Endodermal cell (in vitro differentiated cells): ENCODE measurements at regions not wholly inside any gene's neighbourhood (a gene's known extent, or its start where the extent isn't known, plus 50 kb on each side); places are given as distances from the start of the nearest gene placed in this dataset.
A peak's percentile ranks its signal among the peaks of the same experiment; 100 is the strongest.

ENCODE experiments used
- DNase-seq: peaks from one replicate; pipeline ENCODE4 v3.0.0-alpha.2; 2017
- H3K27ac ChIP-seq: 2 replicates; pipeline ENCODE4 v1.5.1; 2013; ENCODE audit warnings: mild to moderate bottlenecking, low read depth, low read length, moderate library complexity
- H3K27me3 ChIP-seq: 2 replicates; pipeline ENCODE4 v1.6.1; 2013; ENCODE audit warnings: mild to moderate bottlenecking, low read length, moderate library complexity; ENCODE audit not compliant: insufficient read depth, control insufficient read depth, poor library complexity, severe bottlenecking
- H3K36me3 ChIP-seq: 2 replicates; pipeline ENCODE4 v1.7.0; 2013; ENCODE audit warnings: mild to moderate bottlenecking, low read length, moderate library complexity; ENCODE audit not compliant: control insufficient read depth, insufficient read depth
- H3K4me1 ChIP-seq: one replicate; pipeline ENCODE4 v1.7.0; 2013; ENCODE audit warnings: low read length; ENCODE audit not compliant: control insufficient read depth, insufficient read depth
- H3K4me3 ChIP-seq: 2 replicates; pipeline ENCODE4 v1.5.1; 2013; ENCODE audit warnings: mild to moderate bottlenecking, low read length, moderate library complexity
- H3K9ac ChIP-seq: 2 replicates; pipeline ENCODE4 v1.6.1; 2013; ENCODE audit warnings: mild to moderate bottlenecking, low read length, moderate library complexity; ENCODE audit not compliant: poor library complexity, severe bottlenecking; ENCODE audit errors: extremely low read depth
- H3K9me3 ChIP-seq: 2 replicates; pipeline ENCODE4 v1.6.1; 2013; ENCODE audit warnings: mild to moderate bottlenecking, low read length, moderate library complexity; ENCODE audit not compliant: control insufficient read depth
- H3K27ac Mint-ChIP-seq: 2 replicates; pipeline ENCODE4 v1.8.0; 2020; ENCODE audit warnings: mixed read lengths
- H3K27me3 Mint-ChIP-seq: 2 replicates; pipeline ENCODE4 v1.8.0; 2021; ENCODE audit warnings: mild to moderate bottlenecking, mixed read lengths; ENCODE audit not compliant: insufficient read depth
- H3K36me3 Mint-ChIP-seq: 2 replicates; pipeline ENCODE4 v1.8.0; 2020; ENCODE audit warnings: low read depth, mixed read lengths
- H3K4me1 Mint-ChIP-seq: 2 replicates; pipeline ENCODE4 v1.8.0; 2020; ENCODE audit warnings: mixed read lengths
- H3K4me3 Mint-ChIP-seq: 2 replicates; pipeline ENCODE4 v1.8.0; 2020; ENCODE audit warnings: mild to moderate bottlenecking, moderate library complexity, mixed read lengths
- H3K9me3 Mint-ChIP-seq: 2 replicates; pipeline ENCODE4 v1.8.0; 2020; ENCODE audit warnings: mild to moderate bottlenecking, mixed read lengths
- WGBS, 2 experiments: methylation state at CpG; one replicate each; pipeline versions ENCODE4 v1.1.5 to v1.1.7; 2013; ENCODE audit warnings: missing lambda C conversion rate in 2 of 2, mixed read lengths in 1 of 2; ENCODE audit not compliant: insufficient coverage in 1 of 2, insufficient read length in 1 of 2; 5-methylcytosine and 5-hydroxymethylcytosine counted together
- TF ChIP-seq, protein P1 (sequence below): fragments of 200-600 bp; sonication (generic); conservative IDR thresholded peaks from 2 replicates; pipeline ENCODE4 v1.5.0; 2021; ENCODE audit warnings: antibody characterized with exemption, mild to moderate bottlenecking

DNA sequence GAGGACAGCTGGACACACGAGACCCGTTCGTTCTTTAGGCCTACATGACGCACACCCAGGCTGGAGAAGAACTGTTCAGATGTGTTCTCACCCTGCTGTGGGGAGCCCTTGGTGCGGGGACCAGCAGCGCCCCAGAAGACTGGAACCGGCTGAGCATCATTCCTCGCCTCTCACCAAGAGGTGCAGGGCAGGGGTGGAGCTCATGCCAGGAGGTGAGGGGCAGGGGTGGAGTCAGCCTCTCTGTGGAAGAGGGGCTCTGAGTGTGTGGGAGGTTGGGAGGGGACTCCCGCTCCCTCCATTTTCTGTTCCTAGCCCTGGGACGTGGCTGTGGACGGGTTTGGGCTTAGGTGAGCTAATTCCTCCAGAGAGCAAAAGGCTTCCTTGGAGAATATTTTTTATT is 66.0 kb upstream of the SHH start:
- no peaks in the 10 kb centered on the region for H3K36me3 Mint-ChIP-seq
- WGBS, 2 experiments, result 92% methylated on average over 11 of the region's 11 CpGs; no CpG with 5 or more reads in 1 of the 2 experiments
- no peak overlapping the region for H3K4me3 Mint-ChIP-seq
- Histone ChIP-seq H3K4me3 (no peak overlapping the region), H3K36me3 (no peaks in the 10 kb centered on the region), H3K27me3 (no peaks in the 10 kb centered on the region), H3K9ac (no peak overlapping the region), H3K9me3 (no peaks in the 10 kb centered on the region), H3K4me1 (no peaks in the 10 kb centered on the region), H3K27ac (no peak overlapping the region)
- H3K4me1 Mint-ChIP-seq, result no peaks in the 10 kb centered on the region
- TF ChIP-seq, protein P1, sequence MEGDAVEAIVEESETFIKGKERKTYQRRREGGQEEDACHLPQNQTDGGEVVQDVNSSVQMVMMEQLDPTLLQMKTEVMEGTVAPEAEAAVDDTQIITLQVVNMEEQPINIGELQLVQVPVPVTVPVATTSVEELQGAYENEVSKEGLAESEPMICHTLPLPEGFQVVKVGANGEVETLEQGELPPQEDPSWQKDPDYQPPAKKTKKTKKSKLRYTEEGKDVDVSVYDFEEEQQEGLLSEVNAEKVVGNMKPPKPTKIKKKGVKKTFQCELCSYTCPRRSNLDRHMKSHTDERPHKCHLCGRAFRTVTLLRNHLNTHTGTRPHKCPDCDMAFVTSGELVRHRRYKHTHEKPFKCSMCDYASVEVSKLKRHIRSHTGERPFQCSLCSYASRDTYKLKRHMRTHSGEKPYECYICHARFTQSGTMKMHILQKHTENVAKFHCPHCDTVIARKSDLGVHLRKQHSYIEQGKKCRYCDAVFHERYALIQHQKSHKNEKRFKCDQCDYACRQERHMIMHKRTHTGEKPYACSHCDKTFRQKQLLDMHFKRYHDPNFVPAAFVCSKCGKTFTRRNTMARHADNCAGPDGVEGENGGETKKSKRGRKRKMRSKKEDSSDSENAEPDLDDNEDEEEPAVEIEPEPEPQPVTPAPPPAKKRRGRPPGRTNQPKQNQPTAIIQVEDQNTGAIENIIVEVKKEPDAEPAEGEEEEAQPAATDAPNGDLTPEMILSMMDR, result no peak
- no peak overlapping the region for H3K27ac Mint-ChIP-seq
- peak; percentile 26 for DNase-seq
- H3K9me3 Mint-ChIP-seq, result no peaks in the 10 kb centered on the region
- no peaks in the 10 kb centered on the region for H3K27me3 Mint-ChIP-seq

DNA sequence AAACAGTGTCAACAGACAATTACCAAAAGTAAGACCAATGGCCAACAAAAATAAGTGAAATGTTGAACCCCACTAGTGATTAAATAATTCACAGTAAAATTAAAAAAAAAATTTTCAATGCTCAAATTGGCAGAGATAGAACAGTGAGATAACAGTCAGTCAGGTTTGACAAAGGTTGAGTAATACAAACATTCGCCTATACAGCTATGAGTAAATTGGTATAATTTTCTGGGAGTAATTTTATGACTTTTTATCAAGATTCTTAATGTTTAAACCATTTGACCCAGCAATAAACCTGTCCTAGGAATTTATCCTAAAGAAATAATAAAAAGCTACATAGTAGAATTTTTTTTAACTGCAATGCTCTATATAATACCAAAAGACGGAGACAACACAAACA is 64.9 kb upstream of the SHH start:
- no peaks in the 10 kb centered on the region for H3K9me3 Mint-ChIP-seq

DNA sequence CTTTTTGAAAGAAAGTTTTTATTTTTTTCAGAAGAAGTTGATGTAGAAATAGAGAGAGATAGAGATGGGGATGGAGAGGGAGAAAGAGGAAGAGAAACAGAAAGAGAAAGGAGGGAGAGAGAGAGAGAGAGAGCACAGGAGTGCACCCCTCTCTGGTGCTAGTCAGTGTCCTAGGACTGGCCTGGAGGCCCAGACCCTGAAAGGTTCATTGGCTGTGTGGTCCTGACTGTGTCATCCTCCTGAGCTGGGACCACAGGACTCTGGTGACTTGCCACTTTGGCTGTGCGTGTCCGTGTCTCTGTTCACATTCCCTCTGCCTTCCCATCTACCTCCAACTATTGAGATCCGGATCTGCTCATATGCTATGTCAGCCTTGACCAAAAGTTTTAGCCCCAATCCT is 62.1 kb upstream of the SHH start:
- TF ChIP-seq, protein P1, result no peak
- no peaks in the 10 kb centered on the region for H3K36me3 Mint-ChIP-seq
- whole genome bisulfite sequencing, 2 experiments, result 89 to 100% methylated on average over 3 of the region's 3 CpGs

More for the DNA sequence above, 64.9 kb upstream of the SHH start:
- H3K27me3 Mint-ChIP-seq, result no peaks in the 10 kb centered on the region
- no peak overlapping the region for H3K4me3 ChIP-seq
- H3K36me3 ChIP-seq, result no peaks in the 10 kb centered on the region
- no peak overlapping the region for H3K27ac Mint-ChIP-seq
- WGBS, 2 experiments, result 96 to 100% methylated on average over 1 to 2 of the region's 2 CpGs
- no peaks in the 10 kb centered on the region for H3K36me3 Mint-ChIP-seq
- no peaks in the 10 kb centered on the region for H3K4me1 Mint-ChIP-seq
- no peak overlapping the region for H3K4me3 Mint-ChIP-seq
- H3K27me3 ChIP-seq, result no peaks in the 10 kb centered on the region
- no peak overlapping the region for H3K27ac ChIP-seq
- no peaks in the 10 kb centered on the region for H3K9me3 ChIP-seq
- no peaks in the 10 kb centered on the region for H3K4me1 ChIP-seq
- TF ChIP-seq, protein P1, result no peak
- DNase-seq, result no peak
- H3K9ac ChIP-seq, result no peak overlapping the region

More for the DNA sequence above, 62.1 kb upstream of the SHH start:
- no peaks in the 10 kb centered on the region for H3K4me1 Mint-ChIP-seq
- DNase-seq, result peak; percentile 10
- no peak overlapping the region for H3K27ac Mint-ChIP-seq
- Histone ChIP-seq H3K4me3 (no peak overlapping the region), H3K9ac (no peak overlapping the region), H3K27me3 (no peaks in the 10 kb centered on the region), H3K27ac (no peak overlapping the region), H3K36me3 (no peaks in the 10 kb centered on the region), H3K4me1 (no peaks in the 10 kb centered on the region), H3K9me3 (no peaks in the 10 kb centered on the region)
- H3K4me3 Mint-ChIP-seq, result no peak overlapping the region
- H3K9me3 Mint-ChIP-seq, result no peaks in the 10 kb centered on the region
- no peaks in the 10 kb centered on the region for H3K27me3 Mint-ChIP-seq
